Kidney glomerular epithelial cell (primary cell): ENCODE measurements at regions not wholly inside any gene's neighbourhood (a gene's known extent, or its start where the extent isn't known, plus 50 kb on each side); places are given as distances from the start of the nearest gene placed in this dataset.

Source experiments
- DNase-seq: peaks from one replicate; lab custom pipeline; 2025; lab: John Stamatoyannopoulos, UW

- no peak for DNase-seq
Measured at GRCh38 chrX:16222151-16222550, 54.9 kb downstream of the MAGEB17 start.

GRCh38 chrX:16223385-16223784, 56.1 kb downstream of the MAGEB17 start:
- no peak for DNase-seq

- peak; percentile 80 for DNase-seq
Measured at GRCh38 chrX:16239211-16239610, 71.9 kb downstream of the MAGEB17 start.

- DNase-seq, result no peak
Measured at GRCh38 chrX:16240231-16240905, 73.1 kb downstream of the MAGEB17 start.

- DNase-seq, result no peak
Measured at GRCh38 chrX:16240968-16241367, 73.7 kb downstream of the MAGEB17 start.

- DNase-seq, result no peak
Measured at GRCh38 chrX:16250296-16250695, 83.0 kb downstream of the MAGEB17 start.

GRCh38 chrX:16251782-16252181, 84.5 kb downstream of the MAGEB17 start:
- DNase-seq, result no peak

GRCh38 chrX:16258882-16259281, 91.6 kb downstream of the MAGEB17 start:
- DNase-seq, result no peak

GRCh38 chrX:16267431-16267830, 100.2 kb downstream of the MAGEB17 start:
- no peak for DNase-seq

- DNase-seq, result no peak
Measured at GRCh38 chrX:16268206-16268605, 100.9 kb downstream of the MAGEB17 start.

- no peak for DNase-seq
Measured at GRCh38 chrX:16278927-16279326, 111.6 kb downstream of the MAGEB17 start.

GRCh38 chrX:16282209-16282608, 114.9 kb downstream of the MAGEB17 start:
- DNase-seq, result no peak

- no peak for DNase-seq
Measured at GRCh38 chrX:16284842-16285241, 117.6 kb downstream of the MAGEB17 start.

- no peak for DNase-seq
Measured at GRCh38 chrX:16290997-16291396, 123.7 kb downstream of the MAGEB17 start.

GRCh38 chrX:16300831-16301230, 133.6 kb downstream of the MAGEB17 start:
- DNase-seq, result no peak

- DNase-seq, result no peak
Measured at GRCh38 chrX:16304751-16305150, 137.5 kb downstream of the MAGEB17 start.

GRCh38 chrX:16305187-16305586, 137.9 kb downstream of the MAGEB17 start:
- no peak for DNase-seq

GRCh38 chrX:16307950-16308349, 140.7 kb downstream of the MAGEB17 start:
- DNase-seq, result no peak

- no peak for DNase-seq
Measured at GRCh38 chrX:16308773-16309172, 141.5 kb downstream of the MAGEB17 start.

- peak; percentile 2 for DNase-seq
Measured at GRCh38 chrX:16310326-16310725, 143.0 kb downstream of the MAGEB17 start.

GRCh38 chrX:16311671-16312070, 144.4 kb downstream of the MAGEB17 start:
- no peak for DNase-seq

GRCh38 chrX:16312761-16313623, 145.7 kb downstream of the MAGEB17 start:
- no peak for DNase-seq

- no peak for DNase-seq
Measured at GRCh38 chrX:16316331-16316730, 149.1 kb downstream of the MAGEB17 start.
